ENCODE measurements at regions not wholly inside any gene's neighbourhood (a gene's known extent, or its start where the extent isn't known, plus 50 kb on each side); places are given as distances from the start of the nearest gene placed in this dataset.

GRCh38 chr9:35540315-35540714 lies 50.4 kb downstream of the RUSC2 start:
- TF ChIP-seq CTCF (IDR thresholded peaks at IDR 0.05; ENCODE audit: low read depth, low read length), result no peak
- H3K4me3 ChIP-seq (replicated peaks in 1 of 2; ENCODE audit: low read depth in 2 of 2, low read length in 2 of 2), result no peak overlapping the region

GRCh38 chr9:35546853-35547252 lies 56.9 kb downstream of the RUSC2 start:
- no peak overlapping the region for H3K4me3 ChIP-seq (replicated peaks in 1 of 2; ENCODE audit: low read depth in 2 of 2, low read length in 2 of 2)
- no peak for DNase-seq (ENCODE audit: low read depth in 2 of 2)
- TF ChIP-seq CTCF (IDR thresholded peaks at IDR 0.05; ENCODE audit: low read depth, low read length), result no peak

More at GRCh38 chr9:35540315-35540714, 50.4 kb downstream of the RUSC2 start:
- no peak for DNase-seq (ENCODE audit: low read depth in 2 of 2)

GRCh38 chr9:35547889-35548418 lies 57.1 kb upstream of the TESK1 start:
- no peak for TF ChIP-seq CTCF (IDR thresholded peaks at IDR 0.05; ENCODE audit: low read depth, low read length)
- no peak for DNase-seq (ENCODE audit: low read depth in 2 of 2)
- H3K4me3 ChIP-seq (replicated peaks in 1 of 2; ENCODE audit: low read depth in 2 of 2, low read length in 2 of 2), result no peak overlapping the region

- TF ChIP-seq CTCF (IDR thresholded peaks at IDR 0.05; ENCODE audit: low read depth, low read length), result no peak
- H3K4me3 ChIP-seq (replicated peaks in 1 of 2; ENCODE audit: low read depth in 2 of 2, low read length in 2 of 2), result no peak overlapping the region
- peak in 1 of 2 donors; percentile 46 for DNase-seq (ENCODE audit: low read depth in 2 of 2)
Measured at GRCh38 chr9:35548571-35548970, 56.5 kb upstream of the TESK1 start.

GRCh38 chr9:35549441-35549840 lies 55.6 kb upstream of the TESK1 start:
- no peak for TF ChIP-seq CTCF (IDR thresholded peaks at IDR 0.05; ENCODE audit: low read depth, low read length)
- DNase-seq (ENCODE audit: low read depth in 2 of 2), result peak in 1 of 2 donors; percentile 52
- H3K4me3 ChIP-seq (replicated peaks in 1 of 2; ENCODE audit: low read depth in 2 of 2, low read length in 2 of 2), result no peak overlapping the region

- H3K4me3 ChIP-seq (replicated peaks in 1 of 2; ENCODE audit: low read depth in 2 of 2, low read length in 2 of 2), result no peak overlapping the region
- no peak for TF ChIP-seq CTCF (IDR thresholded peaks at IDR 0.05; ENCODE audit: low read depth, low read length)
- DNase-seq (ENCODE audit: low read depth in 2 of 2), result no peak
Measured at GRCh38 chr9:35552376-35552775, 52.7 kb upstream of the TESK1 start.

- H3K4me3 ChIP-seq (replicated peaks in 1 of 2; ENCODE audit: low read depth in 2 of 2, low read length in 2 of 2), result no peak overlapping the region
- no peak for TF ChIP-seq CTCF (IDR thresholded peaks at IDR 0.05; ENCODE audit: low read depth, low read length)
- DNase-seq (ENCODE audit: low read depth in 2 of 2), result peak in 1 of 2 donors; percentile 29
Measured at GRCh38 chr9:35552837-35553236, 52.2 kb upstream of the TESK1 start.

All from cardiac fibroblast (primary cell).